Endodermal cell (in vitro differentiated cells): ENCODE measurements at regions not wholly inside any gene's neighbourhood (a gene's known extent, or its start where the extent isn't known, plus 50 kb on each side); places are given as distances from the start of the nearest gene placed in this dataset.

ENCODE experiments used
- DNase-seq: peaks from one replicate; pipeline ENCODE4 v3.0.0-alpha.2; 2017
- H3K27ac ChIP-seq: 2 replicates; pipeline ENCODE4 v1.5.1; 2013; ENCODE audit warnings: mild to moderate bottlenecking, low read depth, low read length, moderate library complexity
- H3K27me3 ChIP-seq: 2 replicates; pipeline ENCODE4 v1.6.1; 2013; ENCODE audit warnings: mild to moderate bottlenecking, low read length, moderate library complexity; ENCODE audit not compliant: insufficient read depth, control insufficient read depth, poor library complexity, severe bottlenecking
- H3K36me3 ChIP-seq: 2 replicates; pipeline ENCODE4 v1.7.0; 2013; ENCODE audit warnings: mild to moderate bottlenecking, low read length, moderate library complexity; ENCODE audit not compliant: control insufficient read depth, insufficient read depth
- H3K4me1 ChIP-seq: one replicate; pipeline ENCODE4 v1.7.0; 2013; ENCODE audit warnings: low read length; ENCODE audit not compliant: control insufficient read depth, insufficient read depth
- H3K4me3 ChIP-seq: 2 replicates; pipeline ENCODE4 v1.5.1; 2013; ENCODE audit warnings: mild to moderate bottlenecking, low read length, moderate library complexity
- H3K9ac ChIP-seq: 2 replicates; pipeline ENCODE4 v1.6.1; 2013; ENCODE audit warnings: mild to moderate bottlenecking, low read length, moderate library complexity; ENCODE audit not compliant: poor library complexity, severe bottlenecking; ENCODE audit errors: extremely low read depth
- H3K9me3 ChIP-seq: 2 replicates; pipeline ENCODE4 v1.6.1; 2013; ENCODE audit warnings: mild to moderate bottlenecking, low read length, moderate library complexity; ENCODE audit not compliant: control insufficient read depth
- H3K27ac Mint-ChIP-seq: 2 replicates; pipeline ENCODE4 v1.8.0; 2020; ENCODE audit warnings: mixed read lengths
- H3K27me3 Mint-ChIP-seq: 2 replicates; pipeline ENCODE4 v1.8.0; 2021; ENCODE audit warnings: mild to moderate bottlenecking, mixed read lengths; ENCODE audit not compliant: insufficient read depth
- H3K36me3 Mint-ChIP-seq: 2 replicates; pipeline ENCODE4 v1.8.0; 2020; ENCODE audit warnings: low read depth, mixed read lengths
- H3K4me1 Mint-ChIP-seq: 2 replicates; pipeline ENCODE4 v1.8.0; 2020; ENCODE audit warnings: mixed read lengths
- H3K4me3 Mint-ChIP-seq: 2 replicates; pipeline ENCODE4 v1.8.0; 2020; ENCODE audit warnings: mild to moderate bottlenecking, moderate library complexity, mixed read lengths
- H3K9me3 Mint-ChIP-seq: 2 replicates; pipeline ENCODE4 v1.8.0; 2020; ENCODE audit warnings: mild to moderate bottlenecking, mixed read lengths
- WGBS, 2 experiments: methylation state at CpG; one replicate each; pipeline versions ENCODE4 v1.1.5 to v1.1.7; 2013; ENCODE audit warnings: missing lambda C conversion rate in 2 of 2, mixed read lengths in 1 of 2; ENCODE audit not compliant: insufficient coverage in 1 of 2, insufficient read length in 1 of 2; 5-methylcytosine and 5-hydroxymethylcytosine counted together
- TF ChIP-seq, protein P1 (sequence below): fragments of 200-600 bp; sonication (generic); conservative IDR thresholded peaks from 2 replicates; pipeline ENCODE4 v1.5.0; 2021; ENCODE audit warnings: antibody characterized with exemption, mild to moderate bottlenecking

DNA sequence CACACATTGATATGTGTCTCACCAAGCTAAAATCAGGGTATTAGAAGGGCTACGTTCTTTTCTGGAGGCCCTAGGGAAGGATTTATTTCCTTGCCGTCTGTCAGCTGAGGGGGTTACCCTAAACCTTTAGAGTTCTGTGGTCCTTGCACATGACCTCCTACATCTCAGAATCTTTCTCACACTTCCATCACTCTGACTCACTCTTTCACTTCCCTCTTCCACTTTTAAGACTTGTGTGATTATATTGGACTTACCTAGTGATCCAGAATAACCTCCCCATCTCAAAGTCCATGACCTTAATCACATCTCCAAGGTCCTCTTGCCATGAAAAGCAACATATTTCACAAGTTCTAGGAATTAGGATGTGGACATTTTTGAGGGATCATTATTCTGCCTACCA lies 53.6 kb upstream of the FUNDC1 start:
- no peaks in the 10 kb centered on the region for H3K4me1 ChIP-seq
- H3K4me3 ChIP-seq, result no peak overlapping the region
- Mint-ChIP-seq H3K4me3 (no peak overlapping the region), H3K9me3 (peaks cover 39% of the 10 kb centered on the region), H3K4me1 (no peaks in the 10 kb centered on the region), H3K27me3 (no peaks in the 10 kb centered on the region), H3K36me3 (no peaks in the 10 kb centered on the region), H3K27ac (no peak overlapping the region)
- TF ChIP-seq, protein P1, sequence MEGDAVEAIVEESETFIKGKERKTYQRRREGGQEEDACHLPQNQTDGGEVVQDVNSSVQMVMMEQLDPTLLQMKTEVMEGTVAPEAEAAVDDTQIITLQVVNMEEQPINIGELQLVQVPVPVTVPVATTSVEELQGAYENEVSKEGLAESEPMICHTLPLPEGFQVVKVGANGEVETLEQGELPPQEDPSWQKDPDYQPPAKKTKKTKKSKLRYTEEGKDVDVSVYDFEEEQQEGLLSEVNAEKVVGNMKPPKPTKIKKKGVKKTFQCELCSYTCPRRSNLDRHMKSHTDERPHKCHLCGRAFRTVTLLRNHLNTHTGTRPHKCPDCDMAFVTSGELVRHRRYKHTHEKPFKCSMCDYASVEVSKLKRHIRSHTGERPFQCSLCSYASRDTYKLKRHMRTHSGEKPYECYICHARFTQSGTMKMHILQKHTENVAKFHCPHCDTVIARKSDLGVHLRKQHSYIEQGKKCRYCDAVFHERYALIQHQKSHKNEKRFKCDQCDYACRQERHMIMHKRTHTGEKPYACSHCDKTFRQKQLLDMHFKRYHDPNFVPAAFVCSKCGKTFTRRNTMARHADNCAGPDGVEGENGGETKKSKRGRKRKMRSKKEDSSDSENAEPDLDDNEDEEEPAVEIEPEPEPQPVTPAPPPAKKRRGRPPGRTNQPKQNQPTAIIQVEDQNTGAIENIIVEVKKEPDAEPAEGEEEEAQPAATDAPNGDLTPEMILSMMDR, result no peak
- no peak overlapping the region for H3K9ac ChIP-seq
- H3K36me3 ChIP-seq, result no peaks in the 10 kb centered on the region
- H3K27me3 ChIP-seq, result no peaks in the 10 kb centered on the region
- DNase-seq, result no peak
- H3K9me3 ChIP-seq, result no peaks in the 10 kb centered on the region
- no peak overlapping the region for H3K27ac ChIP-seq
- 89 to 100% methylated on average over 2 of the region's 2 CpGs for WGBS, 2 experiments
